ENCODE measurements at regions not wholly inside any gene's neighbourhood (a gene's known extent, or its start where the extent isn't known, plus 50 kb on each side); places are given as distances from the start of the nearest gene placed in this dataset.

GRCh38 chr2:103942199-103942598 is 911.7 kb upstream of the POU3F3 start:
- H3K27ac ChIP-seq, result no peak overlapping the region

GRCh38 chr2:103945083-103945482 is 908.8 kb upstream of the POU3F3 start:
- no peaks in the 10 kb centered on the region for H3K9me3 ChIP-seq
- H3K36me3 ChIP-seq, result no peaks in the 10 kb centered on the region
- TF ChIP-seq POLR2AphosphoS5 (IDR thresholded peaks at IDR 0.05; ENCODE audit: insufficient read depth in 1 of 2, low read depth in 1 of 2), result no peak
- no peak for TF ChIP-seq POLR2A (IDR thresholded peaks at IDR 0.05)
- no peak for TF ChIP-seq CTCF (IDR thresholded peaks at IDR 0.05)
- DNase-seq (ENCODE audit: extremely low spot score in 2 of 2), result no peak
- H3K4me1 ChIP-seq, result no peaks in the 10 kb centered on the region
- H3K27me3 ChIP-seq, result no peaks in the 10 kb centered on the region
- H3K27ac ChIP-seq, result no peak overlapping the region
- H3K4me3 ChIP-seq, result no peak overlapping the region
- intact Hi-C loops (cut with DNase I), result no loop called here

More at GRCh38 chr2:103942199-103942598, 911.7 kb upstream of the POU3F3 start:
- Histone ChIP-seq H3K4me3 (no peak overlapping the region), H3K4me1 (no peaks in the 10 kb centered on the region), H3K36me3 (no peaks in the 10 kb centered on the region), H3K9me3 (no peaks in the 10 kb centered on the region), H3K27me3 (no peaks in the 10 kb centered on the region)
- TF ChIP-seq CTCF (IDR thresholded peaks at IDR 0.05), result no peak
- no peak for TF ChIP-seq POLR2A (IDR thresholded peaks at IDR 0.05)
- TF ChIP-seq POLR2AphosphoS5 (IDR thresholded peaks at IDR 0.05; ENCODE audit: insufficient read depth in 1 of 2, low read depth in 1 of 2), result no peak
- DNase-seq (ENCODE audit: extremely low spot score in 2 of 2), result no peak
- intact Hi-C loops (cut with DNase I), result no loop called here

- no peaks in the 10 kb centered on the region for H3K27me3 ChIP-seq
- no peak for TF ChIP-seq POLR2A (IDR thresholded peaks at IDR 0.05)
- TF ChIP-seq POLR2AphosphoS5 (IDR thresholded peaks at IDR 0.05; ENCODE audit: insufficient read depth in 1 of 2, low read depth in 1 of 2), result no peak
- no peak for TF ChIP-seq CTCF (IDR thresholded peaks at IDR 0.05)
- intact Hi-C loops (cut with DNase I), result no loop called here
- no peak overlapping the region for H3K27ac ChIP-seq
- H3K4me1 ChIP-seq, result no peaks in the 10 kb centered on the region
- DNase-seq (ENCODE audit: extremely low spot score in 2 of 2), result no peak
- H3K9me3 ChIP-seq, result no peaks in the 10 kb centered on the region
- H3K36me3 ChIP-seq, result no peaks in the 10 kb centered on the region
- no peak overlapping the region for H3K4me3 ChIP-seq
These were observed 894.5 kb upstream of the POU3F3 start for GRCh38 chr2:103959174-103960128.

- Histone ChIP-seq H3K27me3 (no peaks in the 10 kb centered on the region), H3K4me1 (no peaks in the 10 kb centered on the region), H3K36me3 (no peaks in the 10 kb centered on the region), H3K4me3 (no peak overlapping the region), H3K27ac (no peak overlapping the region), H3K9me3 (no peaks in the 10 kb centered on the region)
- DNase-seq (ENCODE audit: extremely low spot score in 2 of 2), result no peak
- TF ChIP-seq CTCF (IDR thresholded peaks at IDR 0.05), result no peak
- TF ChIP-seq POLR2AphosphoS5 (IDR thresholded peaks at IDR 0.05; ENCODE audit: insufficient read depth in 1 of 2, low read depth in 1 of 2), result no peak
- intact Hi-C loops (cut with DNase I), result no loop called here
These were observed 893.8 kb upstream of the POU3F3 start for GRCh38 chr2:103960129-103960513.

GRCh38 chr2:103960951-103961350 is 893.0 kb upstream of the POU3F3 start:
- no peak for TF ChIP-seq CTCF (IDR thresholded peaks at IDR 0.05)
- TF ChIP-seq POLR2A (IDR thresholded peaks at IDR 0.05), result no peak
- no peak for TF ChIP-seq POLR2AphosphoS5 (IDR thresholded peaks at IDR 0.05; ENCODE audit: insufficient read depth in 1 of 2, low read depth in 1 of 2)
- Histone ChIP-seq H3K9me3 (no peaks in the 10 kb centered on the region), H3K27ac (no peak overlapping the region), H3K4me3 (no peak overlapping the region), H3K4me1 (no peaks in the 10 kb centered on the region), H3K27me3 (no peaks in the 10 kb centered on the region), H3K36me3 (no peaks in the 10 kb centered on the region)
- DNase-seq (ENCODE audit: extremely low spot score in 2 of 2), result no peak
- intact Hi-C loops (cut with DNase I), result no loop called here
